HG03175 (cell line): ENCODE measurements at regions not wholly inside any gene's neighbourhood (a gene's known extent, or its start where the extent isn't known, plus 50 kb on each side); places are given as distances from the start of the nearest gene placed in this dataset.

ENCODE experiments used
- ATAC-seq: cut with Tn5 transposase; IDR thresholded peaks from one replicate; pipeline ENCODE4 v1.9.1; 2021; ENCODE audit warnings: mild to moderate bottlenecking, moderate library complexity; ENCODE audit not compliant: unreplicated experiment

GRCh38 chr14:82510007-82510406 is 976.4 kb upstream of the SEL1L start:
- no peak for ATAC-seq

GRCh38 chr14:82511399-82511798 is 977.7 kb upstream of the SEL1L start:
- ATAC-seq, result no peak

GRCh38 chr14:82520765-82521164 is 987.1 kb upstream of the SEL1L start:
- no peak for ATAC-seq

GRCh38 chr14:82521191-82521590 is 987.5 kb upstream of the SEL1L start:
- ATAC-seq, result no peak

GRCh38 chr14:82528016-82528415 is 994.4 kb upstream of the SEL1L start:
- ATAC-seq, result no peak

GRCh38 chr14:82533351-82533750 is 999.7 kb upstream of the SEL1L start:
- ATAC-seq, result no peak

GRCh38 chr14:82536566-82536965 is 1002.9 kb upstream of the SEL1L start:
- no peak for ATAC-seq

GRCh38 chr14:82537831-82538230 is 1004.2 kb upstream of the SEL1L start:
- ATAC-seq, result no peak

- ATAC-seq, result no peak
These were observed 1012.7 kb upstream of the SEL1L start for GRCh38 chr14:82546401-82546800.

GRCh38 chr14:82549306-82549990 is 1015.8 kb upstream of the SEL1L start:
- no peak for ATAC-seq

GRCh38 chr14:82562881-82563280 is 1029.2 kb upstream of the SEL1L start:
- no peak for ATAC-seq

GRCh38 chr14:82565825-82566224 is 1032.2 kb upstream of the SEL1L start:
- no peak for ATAC-seq

- no peak for ATAC-seq
These were observed 1053.6 kb upstream of the SEL1L start for GRCh38 chr14:82587226-82587625.

- no peak for ATAC-seq
These were observed 1061.8 kb upstream of the SEL1L start for GRCh38 chr14:82595466-82595865.

GRCh38 chr14:82602794-82603193 is 1069.1 kb upstream of the SEL1L start:
- no peak for ATAC-seq

- ATAC-seq, result no peak
These were observed 1071.2 kb upstream of the SEL1L start for GRCh38 chr14:82604819-82605218.

GRCh38 chr14:82621881-82622450 is 1088.3 kb upstream of the SEL1L start:
- no peak for ATAC-seq

GRCh38 chr14:82626156-82627066 is 1092.8 kb upstream of the SEL1L start:
- no peak for ATAC-seq

- no peak for ATAC-seq
These were observed 1102.3 kb upstream of the SEL1L start for GRCh38 chr14:82635915-82636314.

GRCh38 chr14:82636426-82636825 is 1102.8 kb upstream of the SEL1L start:
- ATAC-seq, result no peak

- no peak for ATAC-seq
These were observed 1107.4 kb upstream of the SEL1L start for GRCh38 chr14:82641050-82641540.

GRCh38 chr14:82642425-82642824 is 1108.8 kb upstream of the SEL1L start:
- no peak for ATAC-seq
